ENCODE measurements at regions not wholly inside any gene's neighbourhood (a gene's known extent, or its start where the extent isn't known, plus 50 kb on each side); places are given as distances from the start of the nearest gene placed in this dataset.

DNA sequence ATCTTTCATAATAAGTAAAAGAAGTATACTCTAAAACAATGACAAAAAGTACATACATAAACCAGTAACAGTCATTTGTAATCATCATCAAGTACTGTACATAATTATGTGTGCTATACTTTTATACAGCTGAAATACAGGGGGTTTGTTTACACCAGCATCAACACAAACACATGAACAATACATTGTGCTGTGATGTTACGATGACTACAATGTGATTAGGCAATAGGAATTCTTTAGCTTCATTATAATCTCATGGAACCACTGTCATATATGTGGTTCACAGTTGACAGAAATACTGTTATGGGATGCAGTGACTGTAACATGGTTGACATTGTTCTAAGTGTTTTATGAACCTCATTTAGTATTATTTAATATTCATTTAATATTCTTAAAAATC, 914.4 kb upstream of the TENM4 start:
- DNase-seq (ENCODE audit: extremely low read depth, insufficient read length): no peak
- H3K27me3 ChIP-seq (replicated peaks; ENCODE audit: control insufficient read depth, insufficient read depth, low read length): no peaks in the 10 kb centered on the region
- H3K36me3 ChIP-seq (ENCODE audit: control insufficient read depth, insufficient read depth, low read length): no peaks in the 10 kb centered on the region
- TF ChIP-seq, protein P1, sequence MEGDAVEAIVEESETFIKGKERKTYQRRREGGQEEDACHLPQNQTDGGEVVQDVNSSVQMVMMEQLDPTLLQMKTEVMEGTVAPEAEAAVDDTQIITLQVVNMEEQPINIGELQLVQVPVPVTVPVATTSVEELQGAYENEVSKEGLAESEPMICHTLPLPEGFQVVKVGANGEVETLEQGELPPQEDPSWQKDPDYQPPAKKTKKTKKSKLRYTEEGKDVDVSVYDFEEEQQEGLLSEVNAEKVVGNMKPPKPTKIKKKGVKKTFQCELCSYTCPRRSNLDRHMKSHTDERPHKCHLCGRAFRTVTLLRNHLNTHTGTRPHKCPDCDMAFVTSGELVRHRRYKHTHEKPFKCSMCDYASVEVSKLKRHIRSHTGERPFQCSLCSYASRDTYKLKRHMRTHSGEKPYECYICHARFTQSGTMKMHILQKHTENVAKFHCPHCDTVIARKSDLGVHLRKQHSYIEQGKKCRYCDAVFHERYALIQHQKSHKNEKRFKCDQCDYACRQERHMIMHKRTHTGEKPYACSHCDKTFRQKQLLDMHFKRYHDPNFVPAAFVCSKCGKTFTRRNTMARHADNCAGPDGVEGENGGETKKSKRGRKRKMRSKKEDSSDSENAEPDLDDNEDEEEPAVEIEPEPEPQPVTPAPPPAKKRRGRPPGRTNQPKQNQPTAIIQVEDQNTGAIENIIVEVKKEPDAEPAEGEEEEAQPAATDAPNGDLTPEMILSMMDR (IDR thresholded peaks at IDR 0.05; ENCODE audit: insufficient read depth, low read length, poor library complexity, severe bottlenecking): no peak
- H3K4me3 ChIP-seq (replicated peaks; ENCODE audit: low read depth, low read length): no peak overlapping the region

DNA sequence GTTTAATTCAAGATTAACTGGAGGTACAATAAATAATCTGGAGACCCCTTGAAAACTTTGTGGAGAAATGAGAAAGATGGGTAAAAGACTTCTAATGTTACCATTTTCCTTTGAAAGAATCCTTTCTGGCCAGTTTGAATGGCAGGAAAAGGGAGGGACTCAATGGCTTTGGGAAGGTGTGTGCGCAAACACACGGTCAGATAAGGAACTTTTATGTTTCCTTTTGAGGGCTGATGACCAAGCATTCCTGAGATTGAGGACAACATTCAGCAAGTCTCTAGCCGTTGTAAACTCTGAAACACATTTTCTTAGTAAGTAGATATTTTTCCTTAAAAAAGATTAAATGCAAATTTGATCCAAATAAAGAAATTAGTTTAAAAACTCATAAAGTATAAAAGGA, 909.7 kb upstream of the TENM4 start:
- no peak for DNase-seq (ENCODE audit: extremely low read depth, insufficient read length)
- H3K36me3 ChIP-seq (ENCODE audit: control insufficient read depth, insufficient read depth, low read length): no peaks in the 10 kb centered on the region
- no peak overlapping the region for H3K4me3 ChIP-seq (replicated peaks; ENCODE audit: low read depth, low read length)
- TF ChIP-seq, protein P1 (IDR thresholded peaks at IDR 0.05; ENCODE audit: insufficient read depth, low read length, poor library complexity, severe bottlenecking): no peak
- no peaks in the 10 kb centered on the region; the same call in none of the 2 replicates for H3K27me3 ChIP-seq (replicated peaks; ENCODE audit: control insufficient read depth, insufficient read depth, low read length)

DNA sequence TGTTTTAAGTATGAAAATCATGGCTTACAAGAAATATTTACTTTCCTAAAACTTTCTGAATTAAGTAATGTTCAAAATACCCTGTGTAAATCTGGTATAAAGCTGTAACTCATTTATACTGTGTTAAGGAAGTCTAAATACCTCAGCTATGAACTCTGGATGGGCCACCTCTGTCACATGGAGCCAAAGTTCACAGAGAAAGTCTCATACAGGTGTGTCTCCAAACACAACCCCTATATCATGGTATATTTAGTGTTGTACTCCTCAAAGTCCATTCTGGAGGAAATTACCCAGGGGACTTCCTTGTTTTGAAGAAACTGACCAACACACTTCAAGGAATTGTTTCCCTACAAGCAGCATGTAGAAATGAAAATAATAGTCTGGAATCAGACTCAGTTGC, 909.2 kb upstream of the TENM4 start:
- TF ChIP-seq, protein P1 (IDR thresholded peaks at IDR 0.05; ENCODE audit: insufficient read depth, low read length, poor library complexity, severe bottlenecking): no peak
- Histone ChIP-seq H3K36me3 (ENCODE audit: control insufficient read depth, insufficient read depth, low read length) (no peaks in the 10 kb centered on the region), H3K27me3 (replicated peaks; ENCODE audit: control insufficient read depth, insufficient read depth, low read length) (no peaks in the 10 kb centered on the region; the same call in none of the 2 replicates), H3K4me3 (replicated peaks; ENCODE audit: low read depth, low read length) (no peak overlapping the region)
- DNase-seq (ENCODE audit: extremely low read depth, insufficient read length): no peak

GRCh38 chr11:80346353-80347059, 905.7 kb upstream of the TENM4 start:
- DNase-seq (ENCODE audit: extremely low read depth, insufficient read length): no peak
- Histone ChIP-seq H3K27me3 (replicated peaks; ENCODE audit: control insufficient read depth, insufficient read depth, low read length) (no peaks in the 10 kb centered on the region; the same call in none of the 2 replicates), H3K36me3 (ENCODE audit: control insufficient read depth, insufficient read depth, low read length) (no peaks in the 10 kb centered on the region), H3K4me3 (replicated peaks; ENCODE audit: low read depth, low read length) (no peak overlapping the region)
- TF ChIP-seq, protein P1 (IDR thresholded peaks at IDR 0.05; ENCODE audit: insufficient read depth, low read length, poor library complexity, severe bottlenecking): no peak

DNA sequence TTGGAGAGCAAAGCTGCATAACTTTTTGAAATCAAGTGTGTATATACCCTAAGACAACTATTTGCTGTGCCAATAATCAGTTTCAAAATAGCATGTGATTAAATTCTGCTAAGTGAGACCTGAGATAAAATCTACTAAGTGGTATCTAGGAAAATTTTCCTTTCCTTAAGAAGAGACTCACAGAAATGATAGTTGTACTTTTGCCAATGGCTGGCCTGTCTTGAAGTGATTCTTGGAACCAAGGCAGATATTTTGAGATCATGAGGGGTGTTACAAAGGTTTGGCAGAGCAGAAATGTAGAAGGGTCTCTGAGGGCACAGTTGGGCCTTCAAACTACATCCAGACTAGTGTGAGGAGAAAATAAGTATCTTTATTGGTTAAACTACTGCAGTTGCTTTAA, 902.6 kb upstream of the TENM4 start:
- no peak for DNase-seq (ENCODE audit: extremely low read depth, insufficient read length)
- H3K36me3 ChIP-seq (ENCODE audit: control insufficient read depth, insufficient read depth, low read length): no peaks in the 10 kb centered on the region
- H3K4me3 ChIP-seq (replicated peaks; ENCODE audit: low read depth, low read length): no peak overlapping the region
- no peaks in the 10 kb centered on the region; the same call in none of the 2 replicates for H3K27me3 ChIP-seq (replicated peaks; ENCODE audit: control insufficient read depth, insufficient read depth, low read length)
- TF ChIP-seq, protein P1 (IDR thresholded peaks at IDR 0.05; ENCODE audit: insufficient read depth, low read length, poor library complexity, severe bottlenecking): no peak

All from GM06990 (cell line).